Mesothelial cell of epicardium (in vitro differentiated cells): ENCODE measurements at regions not wholly inside any gene's neighbourhood (a gene's known extent, or its start where the extent isn't known, plus 50 kb on each side); places are given as distances from the start of the nearest gene placed in this dataset.

Experiments used
- DNase-seq, 2 experiments: peaks; one replicate each; pipeline ENCODE4 v3.0.0; 2021; ENCODE audit warnings: low spot score in 2 of 2; ENCODE audit not compliant: unreplicated experiment in 2 of 2
- H3K27ac Mint-ChIP-seq: 2 replicates; pipeline ENCODE4 v1.8.0; 2021; ENCODE audit warnings: mixed read lengths
- H3K27me3 Mint-ChIP-seq: 2 replicates; pipeline ENCODE4 v1.8.0; 2021; ENCODE audit warnings: low read depth, mixed read lengths
- H3K36me3 Mint-ChIP-seq: 2 replicates; pipeline ENCODE4 v1.8.0; 2021; ENCODE audit warnings: mixed read lengths
- H3K4me1 Mint-ChIP-seq: 2 replicates; pipeline ENCODE4 v1.8.0; 2021; ENCODE audit warnings: mixed read lengths
- H3K4me3 Mint-ChIP-seq: 2 replicates; pipeline ENCODE4 v1.8.0; 2021; ENCODE audit warnings: mild to moderate bottlenecking, moderate library complexity, mixed read lengths
- H3K9me3 Mint-ChIP-seq: 2 replicates; pipeline ENCODE4 v1.8.0; 2021; ENCODE audit warnings: mixed read lengths
- TF ChIP-seq, protein P1 (sequence below): fragments of 200-600 bp; sonication (generic); IDR thresholded peaks from one replicate; pipeline ENCODE4 v1.5.0; 2021; ENCODE audit warnings: antibody characterized with exemption; ENCODE audit not compliant: unreplicated experiment

DNA sequence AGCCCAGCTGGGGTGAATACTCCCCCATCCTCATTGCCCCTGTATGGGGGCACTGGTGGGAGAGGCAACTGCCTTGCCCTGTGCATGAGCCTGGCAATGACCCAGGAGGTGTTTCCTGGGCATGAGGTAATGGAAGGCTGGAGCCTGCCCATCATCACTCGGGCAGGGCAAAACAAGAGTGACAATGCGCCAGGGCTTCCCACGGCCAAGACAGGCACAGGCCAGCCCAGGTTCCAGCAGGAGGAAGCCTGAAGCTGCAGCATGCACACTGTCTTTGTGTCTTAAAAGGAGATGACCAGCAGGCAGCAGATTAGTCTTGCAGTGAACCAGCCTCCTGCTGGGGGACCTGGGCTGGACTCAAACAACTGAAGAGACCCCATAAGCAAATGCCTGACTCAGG is 92.2 kb upstream of the SMIM23 start:
- peaks cover 5% of the 10 kb centered on the region for H3K27me3 Mint-ChIP-seq
- H3K4me3 Mint-ChIP-seq: no peak overlapping the region
- H3K4me1 Mint-ChIP-seq: no peaks in the 10 kb centered on the region
- no peaks in the 10 kb centered on the region for H3K9me3 Mint-ChIP-seq
- TF ChIP-seq, protein P1, sequence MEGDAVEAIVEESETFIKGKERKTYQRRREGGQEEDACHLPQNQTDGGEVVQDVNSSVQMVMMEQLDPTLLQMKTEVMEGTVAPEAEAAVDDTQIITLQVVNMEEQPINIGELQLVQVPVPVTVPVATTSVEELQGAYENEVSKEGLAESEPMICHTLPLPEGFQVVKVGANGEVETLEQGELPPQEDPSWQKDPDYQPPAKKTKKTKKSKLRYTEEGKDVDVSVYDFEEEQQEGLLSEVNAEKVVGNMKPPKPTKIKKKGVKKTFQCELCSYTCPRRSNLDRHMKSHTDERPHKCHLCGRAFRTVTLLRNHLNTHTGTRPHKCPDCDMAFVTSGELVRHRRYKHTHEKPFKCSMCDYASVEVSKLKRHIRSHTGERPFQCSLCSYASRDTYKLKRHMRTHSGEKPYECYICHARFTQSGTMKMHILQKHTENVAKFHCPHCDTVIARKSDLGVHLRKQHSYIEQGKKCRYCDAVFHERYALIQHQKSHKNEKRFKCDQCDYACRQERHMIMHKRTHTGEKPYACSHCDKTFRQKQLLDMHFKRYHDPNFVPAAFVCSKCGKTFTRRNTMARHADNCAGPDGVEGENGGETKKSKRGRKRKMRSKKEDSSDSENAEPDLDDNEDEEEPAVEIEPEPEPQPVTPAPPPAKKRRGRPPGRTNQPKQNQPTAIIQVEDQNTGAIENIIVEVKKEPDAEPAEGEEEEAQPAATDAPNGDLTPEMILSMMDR: no peak
- no peaks in the 10 kb centered on the region for H3K36me3 Mint-ChIP-seq
- no peak overlapping the region for H3K27ac Mint-ChIP-seq
- DNase-seq: no peak

DNA sequence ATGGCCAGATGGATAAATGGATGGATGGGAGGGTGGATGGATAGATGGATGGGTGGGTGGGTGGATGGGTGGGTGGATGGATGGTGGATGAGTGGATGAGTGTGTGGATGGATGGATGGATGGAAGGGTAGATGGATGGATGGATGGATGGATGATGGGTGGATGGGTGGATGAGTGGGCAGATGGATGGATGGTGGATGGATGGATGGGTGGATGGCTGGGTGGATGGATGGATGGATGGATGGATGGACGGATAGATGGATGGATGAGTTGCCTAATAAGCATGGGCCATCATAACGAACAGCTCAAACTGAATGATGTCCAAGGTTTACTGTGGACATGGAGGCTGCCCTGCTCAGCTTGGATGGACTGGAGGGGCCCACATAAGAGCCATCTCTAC is 89.8 kb upstream of the SMIM23 start:
- TF ChIP-seq, protein P1: no peak
- H3K27ac Mint-ChIP-seq: no peak overlapping the region
- peaks cover 5% of the 10 kb centered on the region for H3K27me3 Mint-ChIP-seq
- DNase-seq: no peak
- H3K4me1 Mint-ChIP-seq: peaks cover 9% of the 10 kb centered on the region
- no peak overlapping the region for H3K4me3 Mint-ChIP-seq
- H3K36me3 Mint-ChIP-seq: no peaks in the 10 kb centered on the region
- no peaks in the 10 kb centered on the region for H3K9me3 Mint-ChIP-seq

DNA sequence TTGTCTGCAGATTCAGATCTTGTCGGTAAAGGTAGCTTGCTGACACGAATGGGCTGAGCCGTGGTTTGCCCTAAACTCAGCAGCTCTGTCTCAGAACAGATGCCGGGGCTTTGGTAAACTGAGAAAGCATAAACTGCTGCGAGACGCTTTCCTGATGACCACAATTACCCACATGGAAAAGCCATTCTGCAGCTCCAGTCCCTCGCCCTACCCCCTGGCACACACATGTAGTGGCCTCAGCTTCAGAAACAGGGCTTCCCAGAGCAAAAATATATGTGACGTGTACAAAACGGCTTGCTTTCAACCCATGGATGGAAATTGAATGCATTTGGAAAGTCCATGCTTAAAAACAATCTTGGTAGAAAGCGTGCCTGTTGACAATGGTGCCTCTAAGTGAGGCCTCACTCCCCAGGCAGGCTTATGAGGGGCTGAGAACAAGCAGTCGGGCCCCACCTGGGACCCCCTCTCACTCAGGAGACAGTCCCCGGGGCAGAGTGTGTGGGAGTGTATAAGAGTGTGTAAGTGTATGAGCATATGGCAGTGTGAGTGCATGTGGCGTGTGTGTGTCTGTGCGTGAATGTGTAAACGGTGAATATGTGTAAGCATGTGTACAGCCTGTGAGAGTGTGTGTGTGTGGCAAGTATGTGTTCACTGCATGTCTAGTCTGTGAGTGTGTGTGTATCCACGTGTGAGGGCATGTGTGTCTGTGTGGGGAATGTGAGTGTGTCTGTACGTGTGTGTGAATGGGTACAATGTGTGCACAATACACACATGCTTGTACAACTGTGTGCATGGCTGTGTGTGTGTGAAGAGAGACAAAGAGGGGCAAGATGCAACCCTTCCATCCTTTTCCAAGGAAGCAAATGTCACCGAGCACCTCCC is 88.2 kb upstream of the SMIM23 start:
- Mint-ChIP-seq H3K9me3 (no peaks in the 10 kb centered on the region), H3K27me3 (peaks cover 5% of the 10 kb centered on the region), H3K4me3 (no peak overlapping the region), H3K27ac (no peak overlapping the region), H3K36me3 (no peaks in the 10 kb centered on the region), H3K4me1 (peaks cover 24% of the 10 kb centered on the region)
- TF ChIP-seq, protein P1: no peak
- DNase-seq: no peak

DNA sequence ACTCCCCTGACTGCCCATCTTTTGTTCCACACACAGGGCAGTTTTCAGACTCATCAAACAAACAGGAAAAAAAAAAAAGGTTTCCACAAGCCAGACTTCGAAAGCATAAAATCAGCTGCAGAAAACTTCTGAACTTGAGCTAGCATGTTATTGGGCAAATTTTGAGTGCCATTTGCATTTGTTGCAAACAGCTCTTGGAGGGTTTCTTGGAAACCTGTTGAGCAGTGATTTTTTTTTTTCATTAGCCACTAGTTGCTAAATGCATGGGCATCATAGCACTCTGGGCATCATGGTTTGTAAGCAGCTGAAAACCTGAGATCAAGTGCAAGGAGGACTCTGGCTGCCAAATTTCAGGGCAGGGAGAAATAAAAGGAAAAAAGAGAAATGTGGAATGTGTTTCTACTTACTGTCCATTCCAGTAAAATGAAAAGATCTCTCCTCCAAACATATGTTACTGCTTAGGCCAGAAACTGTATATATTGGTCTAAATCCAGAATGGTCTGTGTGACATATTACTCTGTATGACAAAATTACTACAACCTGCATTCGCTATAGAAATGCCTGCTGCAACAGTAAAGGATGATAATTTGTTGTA is 85.2 kb upstream of the SMIM23 start:
- Mint-ChIP-seq H3K9me3 (no peaks in the 10 kb centered on the region), H3K4me3 (no peak overlapping the region), H3K27me3 (peaks cover 2% of the 10 kb centered on the region), H3K4me1 (peaks cover 24% of the 10 kb centered on the region), H3K36me3 (no peaks in the 10 kb centered on the region), H3K27ac (no peak overlapping the region)
- no peak for DNase-seq
- TF ChIP-seq, protein P1: no peak

DNA sequence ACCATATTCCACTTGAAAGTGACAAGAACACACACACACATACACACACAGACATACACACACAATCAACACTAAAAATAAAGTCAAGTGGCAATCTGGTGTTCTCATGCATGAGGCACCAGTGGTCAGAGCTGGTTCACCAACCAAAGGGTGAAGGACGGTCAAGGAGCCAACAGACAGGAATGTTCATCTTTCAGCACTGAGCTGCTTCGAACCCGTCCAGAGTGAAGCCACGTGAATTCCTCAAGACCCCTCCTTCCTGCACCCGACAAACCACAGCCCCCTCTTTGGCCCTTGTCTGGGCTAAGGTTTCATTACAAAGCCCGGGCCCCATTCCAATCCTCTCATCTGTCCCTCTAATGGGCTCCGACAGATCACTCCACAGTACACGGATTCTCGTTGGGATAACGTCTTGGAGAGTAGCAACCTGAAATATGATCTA is 84.5 kb upstream of the SMIM23 start:
- Mint-ChIP-seq H3K9me3 (no peaks in the 10 kb centered on the region), H3K27me3 (peaks cover 5% of the 10 kb centered on the region), H3K36me3 (no peaks in the 10 kb centered on the region), H3K27ac (peak overlapping the region; percentile 45), H3K4me1 (peaks cover 24% of the 10 kb centered on the region), H3K4me3 (no peak overlapping the region)
- TF ChIP-seq, protein P1: no peak
- no peak for DNase-seq
